Right lobe of liver (tissue), 4 donors: ENCODE measurements at regions not wholly inside any gene's neighbourhood (a gene's known extent, or its start where the extent isn't known, plus 50 kb on each side); places are given as distances from the start of the nearest gene placed in this dataset.

Experiments used
- POLR2A ChIP-seq: fragments of 450-650 bp; IDR thresholded peaks from one replicate; pipeline ENCODE4 v1.6.1; 2017; ENCODE audit warnings: antibody characterized with exemption, mild to moderate bottlenecking
- TF ChIP-seq, protein P1 (sequence below), 4 donors: fragments of 200-600 bp in 3 of 4; fragments of 450-650 bp in 1 of 4; IDR thresholded peaks; one replicate each; pipeline versions ENCODE4 v1.5.1 to v1.8.0; 2016 to 2022; ENCODE audit warnings: antibody characterized with exemption in 4 of 4, mild to moderate bottlenecking in 2 of 4
- donor health status: DM: no; HTN: no; CAD: no.
- donor health status: DM: no; HTN: no; CAD: no.
- donor health status: DM: no; HTN: yes; CAD: no.

DNA sequence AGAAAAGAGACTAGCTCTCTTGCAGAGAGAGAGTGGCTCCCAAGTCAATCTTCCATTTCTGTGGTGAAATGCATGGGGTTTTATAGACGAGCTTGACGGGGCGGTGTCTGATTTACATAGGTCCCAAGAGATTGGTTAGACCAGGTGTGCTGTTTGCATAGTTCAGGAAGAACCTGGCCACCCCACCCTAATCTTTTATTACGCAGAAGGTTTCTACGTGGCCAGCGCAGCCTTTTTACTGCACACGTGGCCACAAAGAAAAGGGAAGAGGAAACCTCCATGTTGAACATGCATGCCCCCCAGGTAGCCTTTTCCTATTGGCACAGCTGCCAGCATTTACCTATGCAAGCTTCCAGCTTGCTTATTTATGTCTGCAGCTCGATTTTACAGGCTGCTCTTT lies 92.1 kb downstream of the CAVIN4 start:
- TF ChIP-seq, protein P1, sequence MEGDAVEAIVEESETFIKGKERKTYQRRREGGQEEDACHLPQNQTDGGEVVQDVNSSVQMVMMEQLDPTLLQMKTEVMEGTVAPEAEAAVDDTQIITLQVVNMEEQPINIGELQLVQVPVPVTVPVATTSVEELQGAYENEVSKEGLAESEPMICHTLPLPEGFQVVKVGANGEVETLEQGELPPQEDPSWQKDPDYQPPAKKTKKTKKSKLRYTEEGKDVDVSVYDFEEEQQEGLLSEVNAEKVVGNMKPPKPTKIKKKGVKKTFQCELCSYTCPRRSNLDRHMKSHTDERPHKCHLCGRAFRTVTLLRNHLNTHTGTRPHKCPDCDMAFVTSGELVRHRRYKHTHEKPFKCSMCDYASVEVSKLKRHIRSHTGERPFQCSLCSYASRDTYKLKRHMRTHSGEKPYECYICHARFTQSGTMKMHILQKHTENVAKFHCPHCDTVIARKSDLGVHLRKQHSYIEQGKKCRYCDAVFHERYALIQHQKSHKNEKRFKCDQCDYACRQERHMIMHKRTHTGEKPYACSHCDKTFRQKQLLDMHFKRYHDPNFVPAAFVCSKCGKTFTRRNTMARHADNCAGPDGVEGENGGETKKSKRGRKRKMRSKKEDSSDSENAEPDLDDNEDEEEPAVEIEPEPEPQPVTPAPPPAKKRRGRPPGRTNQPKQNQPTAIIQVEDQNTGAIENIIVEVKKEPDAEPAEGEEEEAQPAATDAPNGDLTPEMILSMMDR (IDR thresholded peaks at IDR 0.05) = no peak
- TF ChIP-seq POLR2A = no peak
